Heart left ventricle (tissue), 13 donors: ENCODE measurements at regions not wholly inside any gene's neighbourhood (a gene's known extent, or its start where the extent isn't known, plus 50 kb on each side); places are given as distances from the start of the nearest gene placed in this dataset.

Experiments used
- POLR2A ChIP-seq, 2 donors: fragments of 450-650 bp; IDR thresholded peaks; one replicate each; pipeline ENCODE4 v1.6.1; 2017; ENCODE audit warnings: antibody characterized with exemption in 2 of 2, mild to moderate bottlenecking in 2 of 2, moderate library complexity in 2 of 2
- TF ChIP-seq, protein P1 (sequence below), 12 donors: fragments of 200-600 bp; sonication (generic) in 4 of 12; IDR thresholded peaks; one replicate each; pipeline versions ENCODE4 v1.5.0 to v1.8.0; 2018 to 2022; ENCODE audit warnings: antibody characterized with exemption in 12 of 12, mild to moderate bottlenecking in 5 of 12
- donor health status: ischemic (EF 13 %, LVEDD 7.1; RV severe dilation, severe dysfunction).
- donor health status: DM: no; HTN: yes; CAD: no.
- donor health status: DM: no; HTN: no; CAD: no.
- donor health status: ischemic (EF 25% LVEDD 6.9; RV normal size, moderate dysfunction).
- donor health status: ischemic (EF 25% LVEDD 5.7; RV mildly dilated, moderate dysfunction).
- donor health status: ischemic (EF 35%, LVEDD 5.7; RV mildly dilated, moderate dysfunction).
- donor health status: nonischemic (EF 11% LVEDD 7.7; RV severe dilation, severe dysfunction).
- donor health status: DM: yes; HTN: yes; CAD: no.
- donor health status: PGD.
- donor health status: ischemic (EF 29% LVEDD 5.4; RV normal size, mild dysfunction).
- donor health status: nonischemic (EF 23%, LVEDD 6.1; RV moderate dilation, normal function).

GRCh38 chr5:77144837-77145139 is 57.7 kb upstream of the ZBED3 start:
- TF ChIP-seq, protein P1, sequence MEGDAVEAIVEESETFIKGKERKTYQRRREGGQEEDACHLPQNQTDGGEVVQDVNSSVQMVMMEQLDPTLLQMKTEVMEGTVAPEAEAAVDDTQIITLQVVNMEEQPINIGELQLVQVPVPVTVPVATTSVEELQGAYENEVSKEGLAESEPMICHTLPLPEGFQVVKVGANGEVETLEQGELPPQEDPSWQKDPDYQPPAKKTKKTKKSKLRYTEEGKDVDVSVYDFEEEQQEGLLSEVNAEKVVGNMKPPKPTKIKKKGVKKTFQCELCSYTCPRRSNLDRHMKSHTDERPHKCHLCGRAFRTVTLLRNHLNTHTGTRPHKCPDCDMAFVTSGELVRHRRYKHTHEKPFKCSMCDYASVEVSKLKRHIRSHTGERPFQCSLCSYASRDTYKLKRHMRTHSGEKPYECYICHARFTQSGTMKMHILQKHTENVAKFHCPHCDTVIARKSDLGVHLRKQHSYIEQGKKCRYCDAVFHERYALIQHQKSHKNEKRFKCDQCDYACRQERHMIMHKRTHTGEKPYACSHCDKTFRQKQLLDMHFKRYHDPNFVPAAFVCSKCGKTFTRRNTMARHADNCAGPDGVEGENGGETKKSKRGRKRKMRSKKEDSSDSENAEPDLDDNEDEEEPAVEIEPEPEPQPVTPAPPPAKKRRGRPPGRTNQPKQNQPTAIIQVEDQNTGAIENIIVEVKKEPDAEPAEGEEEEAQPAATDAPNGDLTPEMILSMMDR (IDR thresholded peaks at IDR 0.05): no peak
- TF ChIP-seq POLR2A (IDR thresholded peaks at IDR 0.05): no peak
